ENCODE measurements at regions not wholly inside any gene's neighbourhood (a gene's known extent, or its start where the extent isn't known, plus 50 kb on each side); places are given as distances from the start of the nearest gene placed in this dataset.

DNA sequence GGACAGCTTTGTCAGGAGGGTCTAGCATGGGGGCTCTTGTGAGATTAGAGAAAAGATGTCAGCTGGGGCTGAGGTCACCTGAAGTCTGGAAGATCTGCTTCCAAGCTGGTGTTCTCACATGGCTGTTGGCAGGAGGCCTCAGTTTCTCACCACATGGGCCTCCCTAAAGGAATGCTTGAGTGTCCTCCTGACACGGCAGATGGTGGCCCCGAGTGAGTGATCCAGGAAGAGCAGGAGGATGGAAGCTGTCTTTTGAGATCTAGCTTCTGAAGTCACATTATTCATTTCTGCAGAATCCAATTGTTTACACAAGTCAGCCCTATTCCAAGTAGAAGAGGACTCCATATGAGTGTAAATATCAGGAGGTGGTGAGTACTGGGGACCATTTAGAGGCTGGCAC is 344.0 kb upstream of the PROK2 start:
- intact Hi-C loops (cut with micrococcal nuclease): no loop called here
- no peak overlapping the region for H2AK9ac ChIP-seq (replicated peaks; ENCODE audit: low read depth, low read length, poor library complexity)
- H2BK15ac ChIP-seq (ENCODE audit: low read depth, low read length): no peak overlapping the region
- no peak overlapping the region for H3K4ac ChIP-seq (ENCODE audit: low read depth, low read length)
- H4K20me1 ChIP-seq (ENCODE audit: insufficient read depth, low read length): no peaks in the 10 kb centered on the region
- no peak overlapping the region for H4K5ac ChIP-seq (ENCODE audit: low read depth, low read length)
- DNase-seq (no peak), ATAC-seq (ENCODE audit: low read depth) (no peak)
- H2AFZ ChIP-seq (replicated peaks; ENCODE audit: low read length, poor library complexity): no peak overlapping the region
- no peaks in the 10 kb centered on the region for H3K36me3 ChIP-seq (ENCODE audit: control insufficient read depth, insufficient read depth, low read length)
- H2AK5ac ChIP-seq (ENCODE audit: low read depth, low read length): no peak overlapping the region
- no TSS peak for BruUV-seq (replicated peaks)
- H4K91ac ChIP-seq (ENCODE audit: insufficient read depth, low read depth, low read length): no peak overlapping the region
- no peak overlapping the region for H2BK120ac ChIP-seq (ENCODE audit: low read depth, low read length)
- in situ Hi-C loops (cut with MboI; ENCODE audit: low sequenced_read_pairs): no loop called here
- no peak overlapping the region for H3K14ac ChIP-seq (replicated peaks; ENCODE audit: low read depth, low read length)
- H2BK5ac ChIP-seq (ENCODE audit: low read depth, low read length, poor library complexity, severe bottlenecking): no peak overlapping the region
- dilution Hi-C loops (cut with HindIII; ENCODE audit: low sequenced_read_pairs, unreplicated experiment): no loop called here
- no peak overlapping the region for H2BK20ac ChIP-seq (ENCODE audit: low read depth, low read length)
- TF ChIP-seq BHLHE40 (IDR thresholded peaks at IDR 0.05; ENCODE audit: low read depth, low read length) (no peak), MAZ (IDR thresholded peaks at IDR 0.05; ENCODE audit: borderline replicate concordance, low read depth, low read length) (no peak), MAFK (IDR thresholded peaks at IDR 0.05; ENCODE audit: low read depth, low read length) (no peak), SMC3 (IDR thresholded peaks at IDR 0.05; ENCODE audit: low read depth, low read length) (no peak), FOS (IDR thresholded peaks at IDR 0.05; ENCODE audit: low read depth, low read length) (no peak), CHD1 (IDR thresholded peaks at IDR 0.05; ENCODE audit: low read depth, low read length) (no peak), RAD21 (IDR thresholded peaks at IDR 0.05; ENCODE audit: low read length) (no peak), RCOR1 (IDR thresholded peaks at IDR 0.05; ENCODE audit: insufficient replicate concordance, low read length) (no peak), CEBPB (IDR thresholded peaks at IDR 0.05; ENCODE audit: low read depth, low read length) (no peak), POLR2A (IDR thresholded peaks at IDR 0.05; ENCODE audit: low read depth, low read length) (no peak), MXI1 (IDR thresholded peaks at IDR 0.05; ENCODE audit: borderline replicate concordance, low read depth, low read length) (no peak), NFE2L2 (IDR thresholded peaks at IDR 0.05; ENCODE audit: low read depth, low read length) (no peak), RFX5 (IDR thresholded peaks at IDR 0.05; ENCODE audit: low read depth, low read length) (no peak)
- TF ChIP-seq, protein P1, sequence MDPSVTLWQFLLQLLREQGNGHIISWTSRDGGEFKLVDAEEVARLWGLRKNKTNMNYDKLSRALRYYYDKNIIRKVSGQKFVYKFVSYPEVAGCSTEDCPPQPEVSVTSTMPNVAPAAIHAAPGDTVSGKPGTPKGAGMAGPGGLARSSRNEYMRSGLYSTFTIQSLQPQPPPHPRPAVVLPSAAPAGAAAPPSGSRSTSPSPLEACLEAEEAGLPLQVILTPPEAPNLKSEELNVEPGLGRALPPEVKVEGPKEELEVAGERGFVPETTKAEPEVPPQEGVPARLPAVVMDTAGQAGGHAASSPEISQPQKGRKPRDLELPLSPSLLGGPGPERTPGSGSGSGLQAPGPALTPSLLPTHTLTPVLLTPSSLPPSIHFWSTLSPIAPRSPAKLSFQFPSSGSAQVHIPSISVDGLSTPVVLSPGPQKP (IDR thresholded peaks at IDR 0.05; ENCODE audit: borderline replicate concordance, low read depth, low read length): no peak
- TF ChIP-seq, protein P2, sequence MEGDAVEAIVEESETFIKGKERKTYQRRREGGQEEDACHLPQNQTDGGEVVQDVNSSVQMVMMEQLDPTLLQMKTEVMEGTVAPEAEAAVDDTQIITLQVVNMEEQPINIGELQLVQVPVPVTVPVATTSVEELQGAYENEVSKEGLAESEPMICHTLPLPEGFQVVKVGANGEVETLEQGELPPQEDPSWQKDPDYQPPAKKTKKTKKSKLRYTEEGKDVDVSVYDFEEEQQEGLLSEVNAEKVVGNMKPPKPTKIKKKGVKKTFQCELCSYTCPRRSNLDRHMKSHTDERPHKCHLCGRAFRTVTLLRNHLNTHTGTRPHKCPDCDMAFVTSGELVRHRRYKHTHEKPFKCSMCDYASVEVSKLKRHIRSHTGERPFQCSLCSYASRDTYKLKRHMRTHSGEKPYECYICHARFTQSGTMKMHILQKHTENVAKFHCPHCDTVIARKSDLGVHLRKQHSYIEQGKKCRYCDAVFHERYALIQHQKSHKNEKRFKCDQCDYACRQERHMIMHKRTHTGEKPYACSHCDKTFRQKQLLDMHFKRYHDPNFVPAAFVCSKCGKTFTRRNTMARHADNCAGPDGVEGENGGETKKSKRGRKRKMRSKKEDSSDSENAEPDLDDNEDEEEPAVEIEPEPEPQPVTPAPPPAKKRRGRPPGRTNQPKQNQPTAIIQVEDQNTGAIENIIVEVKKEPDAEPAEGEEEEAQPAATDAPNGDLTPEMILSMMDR (conservative IDR thresholded peaks at IDR 0.05; ENCODE audit: low read depth, low read length): no peak
- TF ChIP-seq, protein P3, sequence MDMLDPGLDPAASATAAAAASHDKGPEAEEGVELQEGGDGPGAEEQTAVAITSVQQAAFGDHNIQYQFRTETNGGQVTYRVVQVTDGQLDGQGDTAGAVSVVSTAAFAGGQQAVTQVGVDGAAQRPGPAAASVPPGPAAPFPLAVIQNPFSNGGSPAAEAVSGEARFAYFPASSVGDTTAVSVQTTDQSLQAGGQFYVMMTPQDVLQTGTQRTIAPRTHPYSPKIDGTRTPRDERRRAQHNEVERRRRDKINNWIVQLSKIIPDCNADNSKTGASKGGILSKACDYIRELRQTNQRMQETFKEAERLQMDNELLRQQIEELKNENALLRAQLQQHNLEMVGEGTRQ (IDR thresholded peaks at IDR 0.05; ENCODE audit: low read depth, low read length): no peak
- no peak overlapping the region for H3K23ac ChIP-seq (ENCODE audit: low read depth, low read length)
- H3K9me1 ChIP-seq (ENCODE audit: insufficient read depth, low read length): no peaks in the 10 kb centered on the region
- no peak overlapping the region for H3K56ac ChIP-seq (ENCODE audit: extremely low read depth, insufficient read depth, low read length)
- H3K27me3 ChIP-seq (ENCODE audit: control insufficient read depth, insufficient read depth, low read length): peaks cover 16% of the 10 kb centered on the region
- H3K9me3 ChIP-seq (ENCODE audit: control insufficient read depth, insufficient read depth, low read length): no peaks in the 10 kb centered on the region; the same call in 1 of the 2 replicates
- no CpG with 5 or more reads among the region's 2 CpGs for WGBS, 2 experiments (ENCODE audit: extremely low coverage in 2 of 2, insufficient read length in 1 of 2)
- no peak overlapping the region for H4K8ac ChIP-seq (ENCODE audit: low read depth in 2 of 2, low read length in 2 of 2)
- no peak overlapping the region for H3K4me2 ChIP-seq (ENCODE audit: low read depth, low read length)
- H3K4me3 ChIP-seq (ENCODE audit: insufficient read depth, low read depth, low read length): no peak overlapping the region
- ChIA-PET CTCF (interaction anchor here (1.2 kb wide), 1 partner anchor 28 kb away, joined by 3 read pairs; no protein-coding TSS in a partner anchor), POLR2A (ENCODE audit: unreplicated experiment) (no interaction called here)
- H3K79me1 ChIP-seq (ENCODE audit: low read depth in 1 of 2, low read length in 2 of 2): no peaks in the 10 kb centered on the region
- H3K18ac ChIP-seq (ENCODE audit: low read depth, low read length): no peak overlapping the region
- no peak overlapping the region for H3K27ac ChIP-seq (ENCODE audit: insufficient read depth, low read length)
- H3K4me1 ChIP-seq (ENCODE audit: control insufficient read depth, insufficient read depth, low read length): no peaks in the 10 kb centered on the region
- no peak overlapping the region for H3K9ac ChIP-seq (ENCODE audit: low read depth, low read length)

Measured in IMR-90 (cell line).